ENCODE measurements at regions not wholly inside any gene's neighbourhood (a gene's known extent, or its start where the extent isn't known, plus 50 kb on each side); places are given as distances from the start of the nearest gene placed in this dataset.
"Not testable (repeated sequence)": the region's sequence is repeated elsewhere in the genome, so short reads cannot be mapped to it uniquely, and the experiment has no call there.

- not testable (repeated sequence) for TF ChIP-seq POLR2A, CTCF (IDR thresholded peaks at IDR 0.05)
Observed at GRCh38 chr7:25743670-25744451, 408.1 kb upstream of the NFE2L3 start.

Measured in testis (tissue), 2 donors.